ENCODE measurements at regions not wholly inside any gene's neighbourhood (a gene's known extent, or its start where the extent isn't known, plus 50 kb on each side); places are given as distances from the start of the nearest gene placed in this dataset.

DNA sequence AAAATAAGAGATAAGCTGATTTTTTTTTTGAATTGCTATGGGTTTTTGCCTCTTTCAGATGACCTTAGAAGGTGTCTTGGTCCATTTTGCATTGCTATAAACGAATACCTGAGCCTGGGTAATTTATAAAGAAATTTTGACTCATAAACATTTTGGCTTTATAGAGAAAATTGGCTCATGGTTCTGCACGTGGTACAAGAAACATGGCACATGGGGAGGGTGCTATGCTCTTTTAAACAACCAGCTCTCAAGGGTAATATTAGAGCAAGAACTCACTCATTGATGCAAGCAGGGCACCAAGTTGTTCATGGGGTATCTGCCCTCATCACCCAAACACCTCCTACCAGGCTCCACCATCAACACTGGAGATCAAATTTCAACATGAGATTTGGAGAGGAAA lies 408.8 kb downstream of the NUP35 start:
- H3K23ac ChIP-seq (ENCODE audit: low read length) = no peak overlapping the region
- DNase-seq = no peak
- H3K27me3 ChIP-seq (ENCODE audit: insufficient read depth, low read length, poor library complexity) = no peaks in the 10 kb centered on the region
- no peak overlapping the region for H3K4me2 ChIP-seq (ENCODE audit: low read length)
- no peaks in the 10 kb centered on the region for H3K79me2 ChIP-seq (ENCODE audit: control insufficient read depth, insufficient read depth, low read length)
- H4K8ac ChIP-seq (ENCODE audit: low read depth, low read length) = no peak overlapping the region
- H2AK5ac ChIP-seq (ENCODE audit: low read length) = no peak overlapping the region
- H2BK5ac ChIP-seq (ENCODE audit: low read length) = peak overlapping the region; percentile 64
- H3K56ac ChIP-seq (ENCODE audit: low read length) = no peak overlapping the region
- H3K4ac ChIP-seq (ENCODE audit: low read depth, low read length) = peak overlapping the region; percentile 87
- peaks cover 2% of the 10 kb centered on the region for H3K4me1 ChIP-seq (ENCODE audit: control insufficient read depth, low read depth, low read length)
- no peaks in the 10 kb centered on the region for H3K79me1 ChIP-seq (ENCODE audit: low read length)
- peak overlapping the region; percentile 78 for H2BK120ac ChIP-seq (ENCODE audit: low read depth, low read length)
- no peak overlapping the region for H2BK15ac ChIP-seq (replicated peaks; ENCODE audit: low read depth)
- H3K9ac ChIP-seq (ENCODE audit: low read length) = no peak overlapping the region
- H3K4me3 ChIP-seq (ENCODE audit: low read length) = no peak overlapping the region
- WGBS (ENCODE audit: extremely low coverage, insufficient coverage, low lambda C conversion rate) = no CpG with 5 or more reads among the region's 2 CpGs
- H4K5ac ChIP-seq (ENCODE audit: low read length) = no peak overlapping the region
- H3K18ac ChIP-seq (ENCODE audit: low read length) = peak overlapping the region; percentile 95
- peak overlapping the region; percentile 27 for H3K27ac ChIP-seq (ENCODE audit: low read depth, low read length)
- no peaks in the 10 kb centered on the region for H3K36me3 ChIP-seq (ENCODE audit: control insufficient read depth, insufficient read depth, low read length)

DNA sequence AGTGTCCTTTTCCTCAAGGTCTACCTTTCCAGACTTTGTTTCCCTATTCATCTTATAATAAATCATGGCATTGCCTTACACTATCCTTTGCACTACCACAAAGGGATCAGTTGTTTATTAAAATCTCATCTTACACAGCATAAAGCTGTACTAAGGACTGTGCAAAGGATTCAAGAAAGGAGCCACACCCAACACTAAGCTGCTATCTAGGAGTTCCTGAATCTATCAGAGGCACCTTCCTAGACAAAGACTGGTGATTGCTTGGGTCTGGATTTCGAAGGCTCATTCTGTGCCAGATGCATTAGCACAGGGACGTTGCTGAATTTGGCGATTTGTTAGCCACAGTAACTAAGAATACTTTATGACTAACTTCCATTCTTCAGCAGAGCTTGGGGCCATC lies 412.0 kb downstream of the NUP35 start:
- no peak overlapping the region for H4K5ac ChIP-seq (ENCODE audit: low read length)
- H2BK15ac ChIP-seq (replicated peaks; ENCODE audit: low read depth) = no peak overlapping the region
- H3K79me1 ChIP-seq (ENCODE audit: low read length) = no peaks in the 10 kb centered on the region
- no peak overlapping the region for H2AK5ac ChIP-seq (ENCODE audit: low read length)
- no peak overlapping the region for H3K23ac ChIP-seq (ENCODE audit: low read length)
- DNase-seq = no peak
- no peak overlapping the region for H2BK5ac ChIP-seq (ENCODE audit: low read length)
- H3K4me3 ChIP-seq (ENCODE audit: low read length) = no peak overlapping the region
- no peak overlapping the region for H3K18ac ChIP-seq (ENCODE audit: low read length)
- no peak overlapping the region for H3K27ac ChIP-seq (ENCODE audit: low read depth, low read length)
- peaks cover 2% of the 10 kb centered on the region for H3K4me1 ChIP-seq (ENCODE audit: control insufficient read depth, low read depth, low read length)
- no peaks in the 10 kb centered on the region for H3K79me2 ChIP-seq (ENCODE audit: control insufficient read depth, insufficient read depth, low read length)
- H2BK120ac ChIP-seq (ENCODE audit: low read depth, low read length) = no peak overlapping the region
- H3K9ac ChIP-seq (ENCODE audit: low read length) = no peak overlapping the region
- no peak overlapping the region for H4K8ac ChIP-seq (ENCODE audit: low read depth, low read length)
- peak overlapping the region; percentile 19 for H3K56ac ChIP-seq (ENCODE audit: low read length)
- WGBS (ENCODE audit: extremely low coverage, insufficient coverage, low lambda C conversion rate) = no CpG with 5 or more reads among the region's 3 CpGs
- no peak overlapping the region for H3K4me2 ChIP-seq (ENCODE audit: low read length)
- no peaks in the 10 kb centered on the region for H3K27me3 ChIP-seq (ENCODE audit: insufficient read depth, low read length, poor library complexity)
- no peak overlapping the region for H3K4ac ChIP-seq (ENCODE audit: low read depth, low read length)
- no peaks in the 10 kb centered on the region for H3K36me3 ChIP-seq (ENCODE audit: control insufficient read depth, insufficient read depth, low read length)

GRCh38 chr2:183536714-183537113 lies 412.5 kb downstream of the NUP35 start:
- Histone ChIP-seq H3K4me1 (ENCODE audit: control insufficient read depth, low read depth, low read length) (peaks cover 2% of the 10 kb centered on the region), H3K4ac (ENCODE audit: low read depth, low read length) (no peak overlapping the region)
- no CpG with 5 or more reads among the region's 3 CpGs for WGBS (ENCODE audit: extremely low coverage, insufficient coverage, low lambda C conversion rate)

GRCh38 chr2:183541766-183542165 lies 417.5 kb downstream of the NUP35 start:
- no peak for DNase-seq
- WGBS (ENCODE audit: extremely low coverage, insufficient coverage, low lambda C conversion rate) = no CpG with 5 or more reads among the region's 6 CpGs

More at GRCh38 chr2:183536714-183537113, 412.5 kb downstream of the NUP35 start:
- H3K4me2 ChIP-seq (ENCODE audit: low read length) = no peak overlapping the region
- no peak for DNase-seq
- no peak overlapping the region for H2BK15ac ChIP-seq (replicated peaks; ENCODE audit: low read depth)
- H3K27ac ChIP-seq (ENCODE audit: low read depth, low read length) = no peak overlapping the region
- no peak overlapping the region for H3K56ac ChIP-seq (ENCODE audit: low read length)
- H3K79me1 ChIP-seq (ENCODE audit: low read length) = no peaks in the 10 kb centered on the region
- no peak overlapping the region for H2AK5ac ChIP-seq (ENCODE audit: low read length)
- H3K23ac ChIP-seq (ENCODE audit: low read length) = no peak overlapping the region
- no peak overlapping the region for H2BK120ac ChIP-seq (ENCODE audit: low read depth, low read length)
- no peaks in the 10 kb centered on the region for H3K79me2 ChIP-seq (ENCODE audit: control insufficient read depth, insufficient read depth, low read length)
- H3K27me3 ChIP-seq (ENCODE audit: insufficient read depth, low read length, poor library complexity) = no peaks in the 10 kb centered on the region
- H4K8ac ChIP-seq (ENCODE audit: low read depth, low read length) = no peak overlapping the region
- no peak overlapping the region for H3K18ac ChIP-seq (ENCODE audit: low read length)
- H3K9ac ChIP-seq (ENCODE audit: low read length) = no peak overlapping the region
- no peak overlapping the region for H4K5ac ChIP-seq (ENCODE audit: low read length)
- no peaks in the 10 kb centered on the region for H3K36me3 ChIP-seq (ENCODE audit: control insufficient read depth, insufficient read depth, low read length)
- H3K4me3 ChIP-seq (ENCODE audit: low read length) = no peak overlapping the region
- no peak overlapping the region for H2BK5ac ChIP-seq (ENCODE audit: low read length)

GRCh38 chr2:183542606-183543005 lies 418.4 kb downstream of the NUP35 start:
- Histone ChIP-seq H3K18ac (ENCODE audit: low read length) (no peak overlapping the region), H3K4me2 (ENCODE audit: low read length) (no peak overlapping the region), H3K9ac (ENCODE audit: low read length) (no peak overlapping the region), H2BK5ac (ENCODE audit: low read length) (no peak overlapping the region), H3K79me2 (ENCODE audit: control insufficient read depth, insufficient read depth, low read length) (no peaks in the 10 kb centered on the region), H4K5ac (ENCODE audit: low read length) (no peak overlapping the region), H4K8ac (ENCODE audit: low read depth, low read length) (no peak overlapping the region), H3K36me3 (ENCODE audit: control insufficient read depth, insufficient read depth, low read length) (no peaks in the 10 kb centered on the region), H3K27ac (ENCODE audit: low read depth, low read length) (no peak overlapping the region), H2BK120ac (ENCODE audit: low read depth, low read length) (no peak overlapping the region), H3K27me3 (ENCODE audit: insufficient read depth, low read length, poor library complexity) (no peaks in the 10 kb centered on the region), H3K4ac (ENCODE audit: low read depth, low read length) (no peak overlapping the region), H2BK15ac (replicated peaks; ENCODE audit: low read depth) (no peak overlapping the region), H3K4me1 (ENCODE audit: control insufficient read depth, low read depth, low read length) (no peaks in the 10 kb centered on the region), H3K23ac (ENCODE audit: low read length) (no peak overlapping the region), H3K4me3 (ENCODE audit: low read length) (no peak overlapping the region), H3K56ac (ENCODE audit: low read length) (no peak overlapping the region), H3K79me1 (ENCODE audit: low read length) (no peaks in the 10 kb centered on the region), H2AK5ac (ENCODE audit: low read length) (no peak overlapping the region)
- no peak for DNase-seq
- no CpG with 5 or more reads among the region's 3 CpGs for WGBS (ENCODE audit: extremely low coverage, insufficient coverage, low lambda C conversion rate)

More at GRCh38 chr2:183541766-183542165, 417.5 kb downstream of the NUP35 start:
- no peak overlapping the region for H2BK5ac ChIP-seq (ENCODE audit: low read length)
- H3K79me1 ChIP-seq (ENCODE audit: low read length) = no peaks in the 10 kb centered on the region
- H3K4me1 ChIP-seq (ENCODE audit: control insufficient read depth, low read depth, low read length) = no peaks in the 10 kb centered on the region
- H3K79me2 ChIP-seq (ENCODE audit: control insufficient read depth, insufficient read depth, low read length) = no peaks in the 10 kb centered on the region
- no peaks in the 10 kb centered on the region for H3K36me3 ChIP-seq (ENCODE audit: control insufficient read depth, insufficient read depth, low read length)
- no peak overlapping the region for H4K8ac ChIP-seq (ENCODE audit: low read depth, low read length)
- no peak overlapping the region for H2BK15ac ChIP-seq (replicated peaks; ENCODE audit: low read depth)
- H3K4me3 ChIP-seq (ENCODE audit: low read length) = no peak overlapping the region
- no peak overlapping the region for H3K27ac ChIP-seq (ENCODE audit: low read depth, low read length)
- no peak overlapping the region for H2AK5ac ChIP-seq (ENCODE audit: low read length)
- H3K27me3 ChIP-seq (ENCODE audit: insufficient read depth, low read length, poor library complexity) = no peaks in the 10 kb centered on the region
- no peak overlapping the region for H3K18ac ChIP-seq (ENCODE audit: low read length)
- no peak overlapping the region for H4K5ac ChIP-seq (ENCODE audit: low read length)
- no peak overlapping the region for H3K56ac ChIP-seq (ENCODE audit: low read length)
- no peak overlapping the region for H3K9ac ChIP-seq (ENCODE audit: low read length)
- no peak overlapping the region for H2BK120ac ChIP-seq (ENCODE audit: low read depth, low read length)
- H3K4ac ChIP-seq (ENCODE audit: low read depth, low read length) = no peak overlapping the region
- H3K23ac ChIP-seq (ENCODE audit: low read length) = no peak overlapping the region
- no peak overlapping the region for H3K4me2 ChIP-seq (ENCODE audit: low read length)

DNA sequence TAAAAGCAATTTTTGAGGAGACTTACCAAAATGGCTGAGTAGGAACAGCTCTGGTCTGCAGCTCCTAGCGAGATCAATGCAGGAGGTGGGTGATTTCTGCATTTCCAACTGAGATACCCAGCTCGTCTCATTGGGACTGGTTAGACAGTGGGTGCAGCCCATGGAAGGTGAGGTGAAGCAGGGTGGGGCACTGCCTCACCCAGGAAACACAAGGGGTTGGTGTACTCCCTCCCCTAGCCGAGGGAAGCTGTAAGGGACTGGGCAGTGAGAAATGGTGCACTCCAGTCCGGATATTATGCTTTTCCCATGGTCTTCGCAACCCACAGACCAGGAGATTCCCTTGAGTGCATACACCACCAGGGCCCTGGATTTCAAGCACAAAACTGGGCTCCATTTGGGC lies 419.0 kb downstream of the NUP35 start:
- no peak overlapping the region for H2BK5ac ChIP-seq (ENCODE audit: low read length)
- H2AK5ac ChIP-seq (ENCODE audit: low read length) = no peak overlapping the region
- no peak overlapping the region for H4K5ac ChIP-seq (ENCODE audit: low read length)
- no peak overlapping the region for H3K9ac ChIP-seq (ENCODE audit: low read length)
- no peak overlapping the region for H3K23ac ChIP-seq (ENCODE audit: low read length)
- no peaks in the 10 kb centered on the region for H3K4me1 ChIP-seq (ENCODE audit: control insufficient read depth, low read depth, low read length)
- no peak for DNase-seq
- H2BK120ac ChIP-seq (ENCODE audit: low read depth, low read length) = no peak overlapping the region
- no peak overlapping the region for H4K8ac ChIP-seq (ENCODE audit: low read depth, low read length)
- H3K79me2 ChIP-seq (ENCODE audit: control insufficient read depth, insufficient read depth, low read length) = no peaks in the 10 kb centered on the region
- no peaks in the 10 kb centered on the region for H3K36me3 ChIP-seq (ENCODE audit: control insufficient read depth, insufficient read depth, low read length)
- H3K27me3 ChIP-seq (ENCODE audit: insufficient read depth, low read length, poor library complexity) = no peaks in the 10 kb centered on the region
- no peak overlapping the region for H3K4me3 ChIP-seq (ENCODE audit: low read length)
- WGBS (ENCODE audit: extremely low coverage, insufficient coverage, low lambda C conversion rate) = no CpG with 5 or more reads among the region's 5 CpGs
- H2BK15ac ChIP-seq (replicated peaks; ENCODE audit: low read depth) = no peak overlapping the region
- H3K4me2 ChIP-seq (ENCODE audit: low read length) = no peak overlapping the region
- H3K27ac ChIP-seq (ENCODE audit: low read depth, low read length) = no peak overlapping the region
- no peak overlapping the region for H3K4ac ChIP-seq (ENCODE audit: low read depth, low read length)
- no peaks in the 10 kb centered on the region for H3K79me1 ChIP-seq (ENCODE audit: low read length)
- H3K56ac ChIP-seq (ENCODE audit: low read length) = no peak overlapping the region
- no peak overlapping the region for H3K18ac ChIP-seq (ENCODE audit: low read length)

All from mesendoderm (in vitro differentiated cells).